ENCODE measurements at regions not wholly inside any gene's neighbourhood (a gene's known extent, or its start where the extent isn't known, plus 50 kb on each side); places are given as distances from the start of the nearest gene placed in this dataset.

DNA sequence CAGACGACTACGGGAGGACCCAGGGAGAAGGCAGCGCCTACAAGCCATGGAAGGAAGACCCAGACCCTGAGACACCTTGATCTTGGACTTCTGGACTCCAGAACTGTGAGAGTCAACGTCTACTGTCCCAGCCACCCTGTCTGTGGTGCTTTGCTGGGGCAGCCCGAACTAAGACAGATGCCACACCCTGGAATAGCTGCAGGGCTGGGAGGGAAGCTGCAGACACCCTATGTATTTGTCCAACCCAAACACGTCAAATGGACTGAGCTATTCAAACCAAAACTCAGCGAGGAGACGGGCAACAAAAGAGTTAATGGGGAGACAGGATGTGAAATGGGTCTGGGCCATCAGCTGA, 169.3 kb downstream of the CTTN start:
- no CpG with 5 or more reads among the region's 8 CpGs for WGBS (ENCODE audit: insufficient coverage, low lambda C conversion rate)
- Histone ChIP-seq H3K4me3 (ENCODE audit: low read length) (peak overlapping the region; percentile 41), H3K27me3 (ENCODE audit: control insufficient read depth, insufficient read depth, low read length) (no peaks in the 10 kb centered on the region), H3K9me3 (ENCODE audit: control insufficient read depth, low read depth, low read length) (no peaks in the 10 kb centered on the region), H3K27ac (ENCODE audit: low read length) (peak overlapping the region; percentile 88), H3K36me3 (ENCODE audit: control insufficient read depth, insufficient read depth, low read length) (no peaks in the 10 kb centered on the region), H3K4me1 (ENCODE audit: control insufficient read depth, insufficient read depth, low read length) (peaks cover 13% of the 10 kb centered on the region)
- DNase-seq, result peak in 1 of 2 donors; percentile 37

DNA sequence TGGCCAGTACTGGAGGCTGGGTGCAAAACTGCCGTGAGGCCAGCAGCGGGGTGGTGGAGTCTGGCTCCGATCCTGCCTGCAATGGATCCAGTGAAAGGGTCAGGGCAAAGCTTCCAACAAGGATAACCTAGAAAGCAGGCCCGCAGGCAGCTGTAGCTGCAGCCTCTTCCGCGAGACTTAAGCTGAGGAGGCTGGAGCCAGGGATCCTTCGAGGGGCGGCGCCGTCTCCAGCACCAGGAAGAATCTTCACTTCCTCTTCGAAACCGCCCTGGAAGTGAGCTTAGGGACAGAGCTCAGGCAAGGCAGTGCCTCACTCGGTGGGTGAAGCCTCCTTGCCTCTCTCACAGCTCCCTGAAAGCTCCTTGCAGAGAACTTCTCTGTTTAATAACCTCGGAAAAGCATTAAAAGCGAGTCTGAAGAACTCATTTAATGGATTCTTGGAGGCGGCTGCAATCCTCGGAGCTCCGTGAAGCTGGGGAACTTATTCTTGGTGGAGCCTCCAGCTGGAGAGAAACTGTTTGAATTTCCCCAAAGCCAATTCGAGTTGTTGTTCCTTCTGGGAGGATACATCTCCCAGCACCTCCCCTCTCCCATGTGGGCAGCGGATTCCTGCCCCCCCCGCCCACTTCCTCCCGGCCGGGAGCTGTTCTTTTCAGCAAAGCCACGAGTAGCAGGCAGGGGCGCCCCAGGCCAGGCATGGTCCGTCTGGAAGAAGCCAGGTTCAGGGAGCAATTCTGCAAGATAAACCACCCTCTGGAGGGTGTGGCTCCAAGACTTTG, 169.9 kb downstream of the CTTN start:
- Histone ChIP-seq H3K36me3 (ENCODE audit: control insufficient read depth, insufficient read depth, low read length) (no peaks in the 10 kb centered on the region), H3K4me1 (ENCODE audit: control insufficient read depth, insufficient read depth, low read length) (peaks cover 13% of the 10 kb centered on the region), H3K9me3 (ENCODE audit: control insufficient read depth, low read depth, low read length) (no peaks in the 10 kb centered on the region), H3K27ac (ENCODE audit: low read length) (peak overlapping the region; percentile 88), H3K27me3 (ENCODE audit: control insufficient read depth, insufficient read depth, low read length) (no peaks in the 10 kb centered on the region), H3K4me3 (ENCODE audit: low read length) (peak overlapping the region; percentile 41)
- WGBS (ENCODE audit: insufficient coverage, low lambda C conversion rate), result no CpG with 5 or more reads among the region's 26 CpGs
- DNase-seq, result peak; percentile 84 to 92

DNA sequence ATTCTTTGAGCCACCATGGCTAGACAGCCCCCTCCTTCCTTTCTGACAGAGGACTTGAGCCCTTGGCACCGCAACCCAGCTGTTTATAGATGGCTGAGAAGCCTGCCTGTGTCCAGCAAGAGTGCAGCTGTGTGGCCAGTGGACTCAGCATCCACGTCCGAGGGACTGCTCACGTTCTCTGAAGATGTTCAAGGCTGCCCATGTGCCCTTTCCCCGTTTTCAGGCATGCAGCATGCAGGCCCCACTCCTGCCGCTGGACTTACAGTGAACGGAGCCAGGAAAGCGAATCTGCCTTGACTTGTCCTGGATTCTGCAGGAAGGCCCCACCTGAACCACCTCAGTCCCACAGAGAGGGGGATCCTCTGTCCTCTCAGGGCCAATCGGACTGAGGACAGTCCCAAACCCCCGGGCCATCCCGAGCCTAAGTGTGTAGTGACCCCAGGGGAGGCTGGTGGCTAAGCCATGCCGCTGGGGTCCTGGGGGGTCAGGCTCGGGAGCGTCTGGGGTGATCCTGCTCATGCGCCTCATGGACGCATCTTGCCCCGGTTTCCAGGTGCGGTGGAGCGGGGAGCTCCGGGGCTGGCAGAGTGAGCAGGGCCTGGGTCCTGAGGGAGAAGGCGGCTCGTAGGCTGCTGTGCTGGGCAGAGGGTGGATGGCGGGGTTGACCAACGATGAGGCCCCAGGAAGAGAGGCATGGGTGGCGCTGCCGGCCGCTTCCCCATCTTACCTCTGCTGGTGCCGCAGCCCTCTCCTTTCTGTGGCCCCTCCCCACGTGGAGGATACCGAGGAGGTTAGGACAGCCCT, 170.7 kb downstream of the CTTN start:
- H3K27me3 ChIP-seq (ENCODE audit: control insufficient read depth, insufficient read depth, low read length), result no peaks in the 10 kb centered on the region
- no peaks in the 10 kb centered on the region for H3K36me3 ChIP-seq (ENCODE audit: control insufficient read depth, insufficient read depth, low read length)
- H3K4me1 ChIP-seq (ENCODE audit: control insufficient read depth, insufficient read depth, low read length), result peaks cover 13% of the 10 kb centered on the region
- no peaks in the 10 kb centered on the region for H3K9me3 ChIP-seq (ENCODE audit: control insufficient read depth, low read depth, low read length)
- H3K27ac ChIP-seq (ENCODE audit: low read length), result peak overlapping the region; percentile 41
- no peak for DNase-seq
- WGBS (ENCODE audit: insufficient coverage, low lambda C conversion rate), result 100% methylated on average over 1 of the region's 30 CpGs
- no peak overlapping the region for H3K4me3 ChIP-seq (ENCODE audit: low read length)

DNA sequence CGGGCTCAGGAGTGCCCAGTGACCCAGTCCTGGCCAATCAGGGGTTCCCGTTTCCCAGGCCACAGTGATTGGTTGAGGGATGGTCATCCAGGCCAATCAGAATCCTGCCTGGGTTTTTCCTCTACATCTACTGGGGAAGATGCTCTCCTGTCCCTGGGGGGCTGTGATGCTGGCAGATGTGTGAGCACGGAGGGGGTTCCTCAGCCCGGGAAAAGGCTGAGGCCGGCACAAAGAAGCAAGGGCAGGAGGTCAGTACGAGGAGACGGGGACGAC, 171.2 kb downstream of the CTTN start:
- Histone ChIP-seq H3K4me3 (ENCODE audit: low read length) (no peak overlapping the region), H3K36me3 (ENCODE audit: control insufficient read depth, insufficient read depth, low read length) (no peaks in the 10 kb centered on the region), H3K4me1 (ENCODE audit: control insufficient read depth, insufficient read depth, low read length) (peaks cover 13% of the 10 kb centered on the region), H3K27me3 (ENCODE audit: control insufficient read depth, insufficient read depth, low read length) (no peaks in the 10 kb centered on the region), H3K9me3 (ENCODE audit: control insufficient read depth, low read depth, low read length) (no peaks in the 10 kb centered on the region), H3K27ac (ENCODE audit: low read length) (no peak overlapping the region)
- DNase-seq, result peak in 1 of 2 donors; percentile 11
- WGBS (ENCODE audit: insufficient coverage, low lambda C conversion rate), result no CpG with 5 or more reads among the region's 8 CpGs

DNA sequence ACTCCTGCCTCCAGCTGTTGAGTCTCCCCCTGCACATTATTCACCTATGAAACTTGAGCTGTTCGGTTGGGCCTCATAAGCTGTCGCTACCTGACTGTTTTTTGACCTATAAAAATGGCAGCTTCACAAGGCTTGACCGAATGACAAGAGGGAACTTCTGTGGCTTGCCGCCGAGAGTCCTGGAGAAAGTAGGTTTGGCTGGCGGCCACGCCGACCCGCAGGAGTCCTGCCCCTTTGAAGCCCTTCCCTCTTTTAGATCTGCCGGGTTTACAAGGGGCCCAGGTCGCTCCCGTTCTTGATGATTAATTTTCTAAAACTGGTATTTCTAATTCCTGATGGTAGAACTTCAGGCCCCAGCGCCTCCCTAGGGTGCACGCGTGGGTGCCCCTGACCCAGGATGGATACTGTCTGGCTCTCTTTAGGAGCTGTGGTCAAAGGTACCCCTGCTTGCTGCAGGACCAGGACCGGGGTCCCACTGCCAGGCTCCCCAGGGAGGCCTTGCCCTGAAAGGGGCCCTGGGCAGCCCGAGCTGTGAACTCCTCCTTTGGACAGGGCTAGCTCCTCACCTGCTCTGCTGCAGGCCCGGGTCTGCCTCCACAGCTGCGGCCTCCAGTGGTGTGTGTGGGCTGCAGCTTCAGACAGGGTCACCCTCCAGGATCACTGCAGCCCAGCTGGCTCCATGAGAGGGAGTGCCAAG, 171.8 kb downstream of the CTTN start:
- no peak for DNase-seq
- Histone ChIP-seq H3K4me3 (ENCODE audit: low read length) (no peak overlapping the region), H3K27ac (ENCODE audit: low read length) (no peak overlapping the region), H3K36me3 (ENCODE audit: control insufficient read depth, insufficient read depth, low read length) (no peaks in the 10 kb centered on the region), H3K27me3 (ENCODE audit: control insufficient read depth, insufficient read depth, low read length) (no peaks in the 10 kb centered on the region), H3K4me1 (ENCODE audit: control insufficient read depth, insufficient read depth, low read length) (peaks cover 13% of the 10 kb centered on the region), H3K9me3 (ENCODE audit: control insufficient read depth, low read depth, low read length) (no peaks in the 10 kb centered on the region)
- WGBS (ENCODE audit: insufficient coverage, low lambda C conversion rate), result no CpG with 5 or more reads among the region's 19 CpGs

DNA sequence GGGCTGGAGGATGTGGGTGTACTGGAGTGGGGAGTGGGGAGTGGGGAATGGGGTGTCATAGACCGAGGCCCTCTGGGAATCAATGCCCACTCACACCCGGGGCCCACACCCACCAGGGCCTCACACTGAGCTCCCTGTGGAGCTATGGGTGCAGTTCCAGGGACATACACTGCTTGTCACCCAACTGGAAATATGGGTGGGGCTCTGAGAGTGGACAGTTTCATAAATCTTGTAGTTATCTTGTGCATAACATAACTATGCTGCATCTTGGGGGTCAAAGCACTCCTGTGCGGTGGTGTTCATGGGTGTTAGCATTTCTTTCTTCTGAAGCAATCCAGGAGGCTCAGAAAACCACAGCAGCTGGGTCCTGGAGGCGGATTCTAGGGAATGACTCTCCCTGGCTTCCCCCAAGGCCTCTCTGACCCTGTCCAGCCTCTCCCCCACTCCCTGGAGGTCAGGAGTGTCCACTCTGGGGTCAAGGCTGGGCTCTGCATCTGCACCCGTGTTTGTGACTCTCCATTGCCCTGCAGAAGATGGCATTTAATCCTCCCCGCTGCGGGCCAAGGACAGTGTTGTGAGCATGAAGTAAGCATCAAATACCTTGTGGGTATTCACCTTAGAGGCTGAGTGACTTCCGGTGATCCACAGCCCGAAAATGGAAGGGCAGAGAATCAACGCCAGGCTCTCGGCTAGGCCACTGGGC, 172.5 kb downstream of the CTTN start:
- no peaks in the 10 kb centered on the region for H3K27me3 ChIP-seq (ENCODE audit: control insufficient read depth, insufficient read depth, low read length)
- WGBS (ENCODE audit: insufficient coverage, low lambda C conversion rate), result no CpG with 5 or more reads among the region's 11 CpGs
- H3K4me1 ChIP-seq (ENCODE audit: control insufficient read depth, insufficient read depth, low read length), result peaks cover 13% of the 10 kb centered on the region
- no peak overlapping the region for H3K27ac ChIP-seq (ENCODE audit: low read length)
- H3K36me3 ChIP-seq (ENCODE audit: control insufficient read depth, insufficient read depth, low read length), result no peaks in the 10 kb centered on the region
- no peak for DNase-seq
- no peaks in the 10 kb centered on the region for H3K9me3 ChIP-seq (ENCODE audit: control insufficient read depth, low read depth, low read length)
- H3K4me3 ChIP-seq (ENCODE audit: low read length), result no peak overlapping the region

DNA sequence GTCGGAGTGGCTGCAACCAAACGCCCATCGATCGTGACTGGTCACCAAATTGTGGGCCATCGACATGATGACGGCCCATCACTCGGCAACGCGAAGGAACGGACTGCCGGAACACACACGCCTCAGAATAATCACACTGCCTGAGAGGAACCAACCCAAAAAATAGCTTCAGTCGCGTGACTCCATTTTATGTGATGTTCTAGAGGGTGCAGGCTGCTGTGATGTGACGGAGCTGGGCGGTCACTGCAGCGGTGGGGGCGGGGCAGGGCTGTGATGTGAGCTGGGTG, 174.6 kb downstream of the CTTN start:
- DNase-seq, result no peak
- no peaks in the 10 kb centered on the region for H3K9me3 ChIP-seq (ENCODE audit: control insufficient read depth, low read depth, low read length)
- no peaks in the 10 kb centered on the region for H3K27me3 ChIP-seq (ENCODE audit: control insufficient read depth, insufficient read depth, low read length)
- H3K36me3 ChIP-seq (ENCODE audit: control insufficient read depth, insufficient read depth, low read length), result no peaks in the 10 kb centered on the region
- H3K4me1 ChIP-seq (ENCODE audit: control insufficient read depth, insufficient read depth, low read length), result peaks cover 8% of the 10 kb centered on the region
- WGBS (ENCODE audit: insufficient coverage, low lambda C conversion rate), result no CpG with 5 or more reads among the region's 18 CpGs
- no peak overlapping the region for H3K27ac ChIP-seq (ENCODE audit: low read length)
- no peak overlapping the region for H3K4me3 ChIP-seq (ENCODE audit: low read length)

DNA sequence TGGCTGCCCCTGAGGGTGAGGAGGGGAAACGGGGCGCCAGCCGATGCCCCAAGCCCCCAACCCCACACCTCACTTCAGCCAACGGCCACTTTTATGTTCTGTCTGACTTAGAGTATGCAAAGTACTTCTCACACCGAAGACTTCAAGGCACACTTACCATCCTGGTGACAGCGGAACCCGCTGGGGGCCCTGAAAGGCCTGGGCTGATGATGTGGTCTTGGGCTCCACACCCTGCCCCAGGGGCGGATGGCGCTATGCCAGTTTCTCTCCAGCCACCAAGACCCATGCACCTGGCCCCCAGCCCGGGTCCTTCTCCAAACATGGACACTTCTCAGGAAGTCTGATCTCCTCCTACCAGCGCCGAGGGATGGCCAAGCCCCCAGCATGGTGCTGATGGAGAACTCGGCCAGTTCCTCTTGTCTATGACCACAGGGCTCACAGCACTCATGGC, 175.4 kb downstream of the CTTN start:
- Histone ChIP-seq H3K4me3 (ENCODE audit: low read length) (no peak overlapping the region), H3K27me3 (ENCODE audit: control insufficient read depth, insufficient read depth, low read length) (no peaks in the 10 kb centered on the region), H3K4me1 (ENCODE audit: control insufficient read depth, insufficient read depth, low read length) (peaks cover 5% of the 10 kb centered on the region), H3K36me3 (ENCODE audit: control insufficient read depth, insufficient read depth, low read length) (no peaks in the 10 kb centered on the region), H3K9me3 (ENCODE audit: control insufficient read depth, low read depth, low read length) (no peaks in the 10 kb centered on the region), H3K27ac (ENCODE audit: low read length) (no peak overlapping the region)
- WGBS (ENCODE audit: insufficient coverage, low lambda C conversion rate), result no CpG with 5 or more reads among the region's 13 CpGs
- DNase-seq, result no peak

DNA sequence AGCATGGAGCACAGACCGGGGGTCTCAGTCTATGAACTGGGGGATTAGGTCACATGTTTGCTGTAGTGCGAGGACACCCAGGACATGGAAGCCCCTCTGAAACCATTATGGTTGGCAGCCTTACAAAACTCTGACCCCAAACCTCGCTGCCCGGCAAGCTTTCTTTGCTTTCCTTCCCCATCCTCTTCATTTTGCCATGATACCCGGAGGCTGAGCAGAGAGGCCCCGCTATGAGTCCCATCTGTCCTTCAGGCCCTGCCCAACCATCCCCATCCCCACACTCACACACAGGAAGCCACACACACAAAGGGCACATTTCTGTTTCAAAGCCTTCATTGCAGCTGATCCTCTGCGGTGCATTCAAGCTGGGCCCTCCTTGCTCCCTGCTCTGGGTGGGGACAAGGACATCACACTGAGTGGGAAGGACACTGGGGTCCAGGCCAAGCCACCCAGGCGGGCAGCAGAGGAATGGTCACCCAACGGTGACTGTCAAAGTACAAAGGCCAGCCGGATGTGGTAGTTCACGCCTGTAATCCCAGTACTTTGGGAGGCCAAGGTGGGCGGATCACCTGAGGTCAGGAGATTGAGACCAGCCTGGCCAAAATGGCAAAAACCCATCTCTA, 176.5 kb downstream of the CTTN start:
- Histone ChIP-seq H3K36me3 (ENCODE audit: control insufficient read depth, insufficient read depth, low read length) (no peaks in the 10 kb centered on the region), H3K4me1 (ENCODE audit: control insufficient read depth, insufficient read depth, low read length) (no peaks in the 10 kb centered on the region), H3K9me3 (ENCODE audit: control insufficient read depth, low read depth, low read length) (no peaks in the 10 kb centered on the region), H3K4me3 (ENCODE audit: low read length) (no peak overlapping the region), H3K27ac (ENCODE audit: low read length) (no peak overlapping the region), H3K27me3 (ENCODE audit: control insufficient read depth, insufficient read depth, low read length) (no peaks in the 10 kb centered on the region)
- no CpG with 5 or more reads among the region's 12 CpGs for WGBS (ENCODE audit: insufficient coverage, low lambda C conversion rate)
- DNase-seq, result no peak
